MCF 10A (cell line): ENCODE measurements at regions not wholly inside any gene's neighbourhood (a gene's known extent, or its start where the extent isn't known, plus 50 kb on each side); places are given as distances from the start of the nearest gene placed in this dataset.

Experiments used
- BruUV-seq: library from RNA; stranded (reverse); fragments of 400-500 nt; replicated peaks from 2 replicates; lab custom pipeline; 2021; lab: Mats Ljungman, UMichigan
- CTCF ChIA-PET: fragments of 300-600 bp; sonication (Branson Sonifier 250); formaldehyde crosslinking; extraction: SDS; loops from one replicate; lab custom pipeline; 2021; ENCODE audit warnings: antibody characterized with exemption, inconsistent platforms; lab: Yijun Ruan, JAX
- POLR2A ChIA-PET: fragments of 300-600, 350-650 bp; sonication (Branson Sonifier 250); formaldehyde crosslinking; extraction: SDS; loops from one replicate; lab custom pipeline; 2020; ENCODE audit warnings: antibody characterized with exemption, inconsistent platforms; lab: Yijun Ruan, JAX
- DNase-seq: peaks from one replicate; pipeline ENCODE4 v3.0.0-alpha.2; 2018; ENCODE audit not compliant: unreplicated experiment
- H3K27ac Mint-ChIP-seq: one replicate; pipeline ENCODE4 v1.8.0; 2022; ENCODE audit warnings: mild to moderate bottlenecking, low read depth, mixed read lengths; ENCODE audit not compliant: unreplicated experiment
- H3K27me3 Mint-ChIP-seq: one replicate; pipeline ENCODE4 v1.8.0; 2022; ENCODE audit warnings: mixed read lengths; ENCODE audit not compliant: insufficient read depth, unreplicated experiment
- H3K36me3 Mint-ChIP-seq: one replicate; pipeline ENCODE4 v1.8.0; 2022; ENCODE audit warnings: mild to moderate bottlenecking, moderate library complexity, mixed read lengths; ENCODE audit not compliant: insufficient read depth, unreplicated experiment
- H3K4me1 Mint-ChIP-seq: one replicate; pipeline ENCODE4 v1.8.0; 2022; ENCODE audit warnings: mixed read lengths; ENCODE audit not compliant: insufficient read depth, unreplicated experiment
- H3K4me3 Mint-ChIP-seq: one replicate; pipeline ENCODE4 v1.8.0; 2022; ENCODE audit warnings: mild to moderate bottlenecking, moderate library complexity, mixed read lengths; ENCODE audit not compliant: unreplicated experiment
- H3K9me3 Mint-ChIP-seq: one replicate; pipeline ENCODE4 v1.8.0; 2022; ENCODE audit warnings: mixed read lengths; ENCODE audit not compliant: unreplicated experiment
- intact Hi-C: fragments of 100-400 bp; cut with micrococcal nuclease; formaldehyde crosslinking; loops from 2 replicates; pipeline ENCODE4 v1.14.1; 2022
- TF ChIP-seq, protein P1 (sequence below): fragments of 200-600 bp; IDR thresholded peaks from one replicate; pipeline ENCODE4 v1.8.0; 2022; ENCODE audit warnings: antibody characterized with exemption, mild to moderate bottlenecking; ENCODE audit not compliant: unreplicated experiment

DNA sequence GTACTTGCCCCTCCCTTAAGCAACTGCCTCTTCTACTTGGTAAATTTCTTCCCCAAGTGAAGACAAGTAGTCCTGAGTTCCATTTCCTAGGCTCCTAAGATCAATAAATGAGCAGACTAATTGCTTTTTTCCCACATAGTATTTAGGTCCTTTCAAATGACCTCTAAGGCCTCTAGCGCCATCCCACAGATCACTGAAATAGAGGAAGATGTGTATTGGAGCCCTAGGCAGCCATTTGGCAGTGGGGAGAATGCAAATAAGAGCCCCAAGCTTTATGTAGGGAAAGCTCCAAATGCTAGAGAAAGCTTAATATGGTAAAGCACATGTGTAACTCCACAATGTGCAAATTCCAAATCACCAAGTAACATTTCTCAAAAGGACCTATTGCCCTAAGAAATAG is 316.5 kb upstream of the PHF14 start:
- Mint-ChIP-seq H3K36me3 (no peaks in the 10 kb centered on the region), H3K9me3 (no peaks in the 10 kb centered on the region), H3K4me1 (peaks cover 5% of the 10 kb centered on the region), H3K27me3 (no peaks in the 10 kb centered on the region), H3K4me3 (no peak overlapping the region), H3K27ac (no peak overlapping the region)
- CTCF ChIA-PET = interaction anchor here (0.9 kb wide), 1 partner anchor 144 kb away, joined by 3 read pairs; no protein-coding TSS in a partner anchor
- no peak for DNase-seq
- TF ChIP-seq, protein P1, sequence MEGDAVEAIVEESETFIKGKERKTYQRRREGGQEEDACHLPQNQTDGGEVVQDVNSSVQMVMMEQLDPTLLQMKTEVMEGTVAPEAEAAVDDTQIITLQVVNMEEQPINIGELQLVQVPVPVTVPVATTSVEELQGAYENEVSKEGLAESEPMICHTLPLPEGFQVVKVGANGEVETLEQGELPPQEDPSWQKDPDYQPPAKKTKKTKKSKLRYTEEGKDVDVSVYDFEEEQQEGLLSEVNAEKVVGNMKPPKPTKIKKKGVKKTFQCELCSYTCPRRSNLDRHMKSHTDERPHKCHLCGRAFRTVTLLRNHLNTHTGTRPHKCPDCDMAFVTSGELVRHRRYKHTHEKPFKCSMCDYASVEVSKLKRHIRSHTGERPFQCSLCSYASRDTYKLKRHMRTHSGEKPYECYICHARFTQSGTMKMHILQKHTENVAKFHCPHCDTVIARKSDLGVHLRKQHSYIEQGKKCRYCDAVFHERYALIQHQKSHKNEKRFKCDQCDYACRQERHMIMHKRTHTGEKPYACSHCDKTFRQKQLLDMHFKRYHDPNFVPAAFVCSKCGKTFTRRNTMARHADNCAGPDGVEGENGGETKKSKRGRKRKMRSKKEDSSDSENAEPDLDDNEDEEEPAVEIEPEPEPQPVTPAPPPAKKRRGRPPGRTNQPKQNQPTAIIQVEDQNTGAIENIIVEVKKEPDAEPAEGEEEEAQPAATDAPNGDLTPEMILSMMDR = no peak
- intact Hi-C loops = no loop called here
- POLR2A ChIA-PET = no interaction called here
- BruUV-seq = no TSS peak

DNA sequence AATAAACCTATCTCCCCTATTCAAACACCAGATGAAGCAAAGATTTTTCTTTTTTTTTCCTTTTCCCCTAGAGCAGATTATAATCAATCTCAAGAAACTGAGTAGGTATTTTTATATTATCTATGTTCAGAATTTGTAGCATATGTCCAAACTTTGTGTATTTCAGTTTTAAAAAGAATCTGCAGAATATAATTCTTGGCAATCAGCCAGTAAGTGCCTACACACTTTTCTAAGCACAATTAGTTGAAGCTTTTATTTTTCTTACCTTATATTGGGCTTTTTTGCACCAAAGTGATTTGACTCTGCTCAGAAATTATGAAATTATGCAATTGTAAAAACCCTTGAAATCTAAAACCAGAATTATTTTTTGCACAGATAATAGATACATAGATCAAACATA is 315.8 kb upstream of the PHF14 start:
- peaks cover 6% of the 10 kb centered on the region for H3K4me1 Mint-ChIP-seq
- no peaks in the 10 kb centered on the region for H3K9me3 Mint-ChIP-seq
- H3K27me3 Mint-ChIP-seq = no peaks in the 10 kb centered on the region
- no peak overlapping the region for H3K4me3 Mint-ChIP-seq
- no peak overlapping the region for H3K27ac Mint-ChIP-seq
- ChIA-PET CTCF (interaction anchor here (0.9 kb wide), 1 partner anchor 144 kb away, joined by 3 read pairs; no protein-coding TSS in a partner anchor), POLR2A (no interaction called here)
- no TSS peak for BruUV-seq
- DNase-seq = no peak
- TF ChIP-seq, protein P1 = no peak
- intact Hi-C loops = no loop called here
- H3K36me3 Mint-ChIP-seq = peaks cover 2% of the 10 kb centered on the region

DNA sequence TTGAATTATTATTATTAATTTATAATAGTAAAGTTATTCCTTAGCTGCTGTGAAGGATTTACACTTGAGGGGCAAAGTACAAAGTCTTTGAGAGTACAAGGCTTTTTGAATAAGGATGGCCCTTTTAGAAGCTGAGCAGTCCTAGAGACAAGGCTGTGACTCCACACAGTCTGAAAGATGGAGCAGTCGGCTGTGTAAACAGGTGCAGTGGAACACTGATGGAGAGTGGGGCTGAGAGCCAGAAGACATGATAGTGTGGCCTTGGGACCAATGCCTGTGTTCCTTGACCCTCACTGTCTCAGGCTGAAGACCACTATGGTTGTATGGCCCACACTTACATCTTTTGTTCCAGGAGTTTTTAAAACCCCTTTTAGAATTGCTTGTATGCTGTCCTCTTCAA is 311.2 kb upstream of the PHF14 start:
- H3K9me3 Mint-ChIP-seq = no peaks in the 10 kb centered on the region
- ChIA-PET CTCF (interaction anchor here (0.6 kb wide), 1 partner anchor 123 kb away, joined by 3 read pairs; no protein-coding TSS in a partner anchor), POLR2A (interaction anchor here (1.0 kb wide), 1 partner anchor 23 kb away, joined by 3 read pairs; no protein-coding TSS in a partner anchor)
- peaks cover 5% of the 10 kb centered on the region for H3K36me3 Mint-ChIP-seq
- H3K4me1 Mint-ChIP-seq = peaks cover 8% of the 10 kb centered on the region
- no peak for DNase-seq
- H3K27ac Mint-ChIP-seq = no peak overlapping the region
- BruUV-seq = no TSS peak
- intact Hi-C loops = no loop called here
- H3K4me3 Mint-ChIP-seq = no peak overlapping the region
- TF ChIP-seq, protein P1 = no peak
- H3K27me3 Mint-ChIP-seq = no peaks in the 10 kb centered on the region

DNA sequence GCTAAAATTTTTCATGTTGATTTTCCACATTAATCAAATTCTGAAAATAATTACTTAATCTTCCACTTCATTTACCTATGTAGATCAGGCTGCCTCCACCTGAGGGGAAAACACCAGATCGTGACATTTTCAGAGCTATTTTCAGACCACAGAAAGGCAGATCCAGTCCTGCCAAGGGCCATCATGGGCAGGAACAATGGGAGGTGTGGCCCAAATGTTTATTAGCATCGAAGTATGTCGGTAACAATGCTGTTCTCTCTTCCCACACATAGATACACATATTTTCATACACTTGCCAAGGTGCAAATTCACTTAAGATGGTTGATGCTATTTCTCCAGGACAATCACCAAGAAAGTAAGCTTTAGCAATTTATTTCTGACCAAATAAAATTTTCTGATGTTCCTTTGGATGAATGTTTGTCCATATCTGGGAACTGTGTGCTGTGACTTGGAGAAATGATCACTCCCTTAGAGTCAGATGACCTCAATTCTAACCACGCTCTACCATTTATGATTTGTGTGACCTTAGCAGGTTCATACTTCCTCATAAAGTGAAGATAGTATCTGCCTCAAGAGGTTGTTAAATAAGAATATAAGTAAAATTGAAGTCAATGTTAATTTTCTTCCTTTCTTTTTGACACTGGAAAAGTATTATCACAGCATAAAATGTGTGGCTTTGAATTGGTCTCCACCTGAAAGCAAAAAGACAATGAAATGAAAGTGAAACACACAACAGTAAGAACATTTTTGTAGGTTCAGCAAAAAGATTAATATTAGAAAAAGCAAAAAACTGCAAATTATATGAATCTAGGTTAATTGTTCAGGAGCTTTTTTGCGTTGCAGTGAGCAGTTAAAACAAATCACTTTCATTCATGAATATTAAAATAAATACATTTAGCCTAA is 310.4 kb upstream of the PHF14 start:
- no TSS peak for BruUV-seq
- DNase-seq = peak; percentile 7
- TF ChIP-seq, protein P1 = no peak
- Mint-ChIP-seq H3K27ac (no peak overlapping the region), H3K4me1 (peaks cover 8% of the 10 kb centered on the region), H3K9me3 (no peaks in the 10 kb centered on the region), H3K27me3 (no peaks in the 10 kb centered on the region), H3K36me3 (peaks cover 5% of the 10 kb centered on the region), H3K4me3 (peak overlapping the region; percentile 33)
- CTCF ChIA-PET = interaction anchor here (0.6 to 0.7 kb wide), 2 partner anchors 217 to 251 kb away, joined by 3 read pairs; no protein-coding TSS in a partner anchor
- POLR2A ChIA-PET = interaction anchor here (0.7 to 1.0 kb wide), 3 partner anchors 12 to 1455 kb away, joined by 3 to 4 read pairs (median 4); no protein-coding TSS in a partner anchor
- intact Hi-C loops = no loop called here
